Endothelial cell of umbilical vein (primary cell): ENCODE measurements at regions not wholly inside any gene's neighbourhood (a gene's known extent, or its start where the extent isn't known, plus 50 kb on each side); places are given as distances from the start of the nearest gene placed in this dataset.

Experiments
- BruUV-seq: library from RNA; stranded (reverse); fragments of 400-500 nt; replicated peaks from 2 replicates; lab custom pipeline; 2021; lab: Mats Ljungman, UMichigan
- CTCF ChIA-PET: fragments of 300-600, 350-600 bp; sonication (Branson Sonifier 250); formaldehyde crosslinking; loops from one replicate; lab custom pipeline; 2021; ENCODE audit warnings: antibody characterized with exemption, inconsistent platforms; lab: Charles Lee
- POLR2A ChIA-PET: fragments of 300-600, 350-600 bp; sonication (Branson Sonifier 250); formaldehyde crosslinking; loops from one replicate; lab custom pipeline; 2021; ENCODE audit warnings: antibody characterized with exemption, inconsistent platforms; lab: Charles Lee
- DNase-seq: peaks from one replicate; pipeline ENCODE4 v3.0.0-alpha.2; 2011; ENCODE audit warnings: low read depth, low spot score
- FAIRE-seq: peaks from 2 replicates; lab custom pipeline; 2011; peaks lifted over from hg19 to GRCh38; lab: Jason Lieb, UNC
- H2AFZ ChIP-seq: 2 replicates; pipeline ENCODE4 v1.6.0; 2012; ENCODE audit warnings: low read depth, low read length, control low read depth, inconsistent platforms
- H3K27ac ChIP-seq: 2 replicates; pipeline ENCODE4 v1.5.1; 2011; ENCODE audit warnings: low read depth, mild to moderate bottlenecking, control low read depth, low read length, moderate library complexity; ENCODE audit not compliant: insufficient read depth
- H3K27me3 ChIP-seq, 2 experiments: 2 replicates each; pipeline versions ENCODE4 v1.6.0 to v1.6.1; 2011; ENCODE audit warnings: low read length in 2 of 2, mixed read lengths in 1 of 2; ENCODE audit not compliant: control insufficient read depth in 2 of 2, insufficient read depth in 2 of 2
- H3K36me3 ChIP-seq, 2 experiments: 2 replicates in 1 of 2; 3 replicates in 1 of 2; pipeline ENCODE4 v1.5.1; 2011; ENCODE audit warnings: low read length in 2 of 2, mild to moderate bottlenecking in 1 of 2, moderate library complexity in 1 of 2; ENCODE audit not compliant: control insufficient read depth in 2 of 2, insufficient read depth in 2 of 2; ENCODE audit errors: extremely low read depth in 1 of 2
- H3K4me1 ChIP-seq: 3 replicates; pipeline ENCODE4 v1.5.1; 2011; ENCODE audit warnings: mild to moderate bottlenecking, low read length; ENCODE audit not compliant: control insufficient read depth, insufficient read depth; ENCODE audit errors: extremely low read depth
- H3K4me2 ChIP-seq: 2 replicates; pipeline ENCODE4 v1.6.1; 2011; ENCODE audit warnings: low read length, control low read depth, mixed read lengths; ENCODE audit not compliant: insufficient read depth
- H3K4me3 ChIP-seq, 3 experiments: fragments of 200-600 bp in 1 of 3; sonication (generic), shearing (Covaris generic) in 1 of 3; replicated peaks in 1 of 3; 2 replicates each; pipeline ENCODE4 v1.5.1; 2011 to 2016; ENCODE audit warnings: control low read depth in 3 of 3, low read length in 3 of 3, mild to moderate bottlenecking in 2 of 3, inconsistent platforms in 1 of 3, low read depth in 1 of 3, moderate library complexity in 1 of 3; ENCODE audit not compliant: insufficient read depth in 1 of 3
- H3K79me2 ChIP-seq: 2 replicates; pipeline ENCODE4 v1.6.0; 2012; ENCODE audit warnings: low read length, inconsistent platforms; ENCODE audit not compliant: control insufficient read depth, insufficient read depth
- H3K9ac ChIP-seq: replicated peaks from 2 replicates; pipeline ENCODE3; 2011; ENCODE audit warnings: low read length, control low read depth; ENCODE audit not compliant: insufficient read depth; ENCODE audit errors: extremely low read depth
- H3K9me1 ChIP-seq: replicated peaks from 3 replicates; pipeline ENCODE4 v1.6.0; 2011; ENCODE audit warnings: mild to moderate bottlenecking, low read length; ENCODE audit not compliant: control insufficient read depth, insufficient read depth; ENCODE audit errors: extremely low read depth
- H3K9me3 ChIP-seq: replicated peaks from 2 replicates; pipeline ENCODE4 v1.5.1; 2012; ENCODE audit warnings: low read length, inconsistent platforms; ENCODE audit not compliant: control insufficient read depth, insufficient read depth
- H4K20me1 ChIP-seq: replicated peaks from 2 replicates; pipeline ENCODE3; 2011; ENCODE audit warnings: mild to moderate bottlenecking, low read length; ENCODE audit not compliant: control insufficient read depth, insufficient read depth; ENCODE audit errors: extremely low read depth
- CTCF ChIP-seq, 2 donors: IDR thresholded peaks; 1 replicate in 1 of 2; 2 replicates in 1 of 2; pipeline ENCODE4 v1.5.1; 2011; ENCODE audit warnings: low read length in 2 of 2, mild to moderate bottlenecking in 2 of 2, moderate library complexity in 2 of 2, control low read depth in 1 of 2, inconsistent platforms in 1 of 2, low read depth in 1 of 2; ENCODE audit not compliant: insufficient read depth in 1 of 2; ENCODE audit errors: extremely low read depth in 1 of 2
- EZH2 ChIP-seq: IDR thresholded peaks from 2 replicates; pipeline ENCODE4 v1.6.1; 2012; ENCODE audit warnings: borderline replicate concordance, low read depth, mild to moderate bottlenecking, moderate library complexity, low read length, inconsistent platforms; ENCODE audit not compliant: severe bottlenecking
- FOS ChIP-seq: IDR thresholded peaks from 2 replicates; pipeline ENCODE4 v1.6.1; 2011; ENCODE audit warnings: mild to moderate bottlenecking, low read length, moderate library complexity, borderline replicate concordance; ENCODE audit not compliant: insufficient read depth
- GATA2 ChIP-seq: IDR thresholded peaks from 2 replicates; pipeline ENCODE4 v1.7.0; 2011; ENCODE audit warnings: low read depth, mild to moderate bottlenecking, moderate library complexity, mixed read lengths, low read length; ENCODE audit not compliant: insufficient read length, insufficient read depth
- JUN ChIP-seq: IDR thresholded peaks from 2 replicates; pipeline ENCODE4 v1.6.1; 2011; ENCODE audit warnings: borderline replicate concordance, low read depth; ENCODE audit not compliant: insufficient read length, insufficient read depth
- MAX ChIP-seq: IDR thresholded peaks from 2 replicates; pipeline ENCODE4 v1.6.1; 2011; ENCODE audit not compliant: insufficient read depth, insufficient read length
- MYC ChIP-seq: IDR thresholded peaks from one replicate; pipeline ENCODE4 v1.6.1; 2011; ENCODE audit warnings: mild to moderate bottlenecking, low read depth, low read length
- POLR2A ChIP-seq: IDR thresholded peaks from 2 replicates; pipeline ENCODE4 v1.6.1; 2012; ENCODE audit warnings: low read depth, mild to moderate bottlenecking, control low read depth, low read length
- POLR2AphosphoS5 ChIP-seq: IDR thresholded peaks from 2 replicates; pipeline ENCODE4 v1.6.1; 2012; ENCODE audit warnings: low read depth, mild to moderate bottlenecking, control low read depth, low read length, moderate library complexity; ENCODE audit not compliant: insufficient read depth
- dilution Hi-C: fragments of 300-500 bp; cut with MboI; formaldehyde crosslinking; loops from one replicate; pipeline ENCODE4 v1.15.0; 2019; ENCODE audit warnings: low sequenced_read_pairs; ENCODE audit not compliant: extremely low pct_ligation_motif_present
- intact Hi-C: fragments of 100-400 bp; cut with micrococcal nuclease; formaldehyde crosslinking; loops from one replicate; pipeline ENCODE4 v1.10.0; 2022

GRCh38 chr4:146105464-146105863, 70.1 kb upstream of the LSM6 start:
- BruUV-seq: no TSS peak
- intact Hi-C loops (no loop called here), dilution Hi-C loops (no loop called here)
- H3K27me3 ChIP-seq: peaks cover 0 to 4% of the 10 kb centered on the region in 2 experiments
- no peaks in the 10 kb centered on the region for H3K9me1 ChIP-seq
- H3K4me1 ChIP-seq: no peaks in the 10 kb centered on the region
- CTCF ChIA-PET: interaction anchor here (5.5 kb wide), 1 partner anchor 11 kb away, joined by 40 read pairs; no protein-coding TSS in a partner anchor
- H3K9ac ChIP-seq: no peak overlapping the region
- H3K9me3 ChIP-seq: no peaks in the 10 kb centered on the region
- H3K4me2 ChIP-seq: no peak overlapping the region
- no peak overlapping the region for H3K4me3 ChIP-seq
- no peaks in the 10 kb centered on the region for H3K79me2 ChIP-seq
- no peaks in the 10 kb centered on the region for H3K36me3 ChIP-seq
- TF ChIP-seq MAX (no peak), EZH2 (no peak), POLR2A (no peak), POLR2AphosphoS5 (no peak), JUN (no peak), MYC (no peak), GATA2 (no peak), CTCF (IDR thresholded peaks at IDR 0.05; ENCODE audit: extremely low read depth in 1 of 2, insufficient read depth in 1 of 2, low read depth in 1 of 2, low read length in 2 of 2) (no peak), FOS (no peak)
- DNase-seq (no peak), FAIRE-seq (no peak)
- no peaks in the 10 kb centered on the region for H4K20me1 ChIP-seq
- POLR2A ChIA-PET: no interaction called here
- no peak overlapping the region for H2AFZ ChIP-seq
- no peak overlapping the region for H3K27ac ChIP-seq
